NCI-H2029 treated with DMSO at 0.1 percent for 48 hours (cell line): ENCODE measurements at regions not wholly inside any gene's neighbourhood (a gene's known extent, or its start where the extent isn't known, plus 50 kb on each side); places are given as distances from the start of the nearest gene placed in this dataset.

Source experiments
- DNase-seq: peaks from one replicate; lab custom pipeline; 2025; lab: John Stamatoyannopoulos, UW

- no peak for DNase-seq
Observed at GRCh38 chr6:54991761-54992330, 145.3 kb downstream of the FAM83B start.

DNA sequence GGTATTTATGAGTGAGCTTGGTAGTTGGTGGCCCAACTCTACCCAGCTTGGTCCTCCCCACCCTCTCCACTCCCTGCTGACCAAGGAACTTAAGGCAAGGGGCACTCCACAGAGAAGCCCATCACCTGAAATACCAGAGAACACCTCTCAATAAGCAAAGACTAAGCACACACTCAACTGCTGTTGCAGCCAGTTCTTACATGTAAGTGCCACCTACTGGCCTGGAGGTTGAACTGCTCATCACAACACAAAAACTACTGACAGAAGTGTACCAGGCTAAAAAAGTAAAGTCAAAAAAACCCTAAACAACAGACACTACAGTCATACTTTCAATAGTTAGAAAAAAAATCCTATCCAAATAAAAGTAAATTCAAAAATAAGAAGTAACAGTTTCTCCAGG, 146.2 kb downstream of the FAM83B start:
- DNase-seq = no peak

GRCh38 chr6:54993294-54993693, 146.7 kb downstream of the FAM83B start:
- DNase-seq = no peak

DNA sequence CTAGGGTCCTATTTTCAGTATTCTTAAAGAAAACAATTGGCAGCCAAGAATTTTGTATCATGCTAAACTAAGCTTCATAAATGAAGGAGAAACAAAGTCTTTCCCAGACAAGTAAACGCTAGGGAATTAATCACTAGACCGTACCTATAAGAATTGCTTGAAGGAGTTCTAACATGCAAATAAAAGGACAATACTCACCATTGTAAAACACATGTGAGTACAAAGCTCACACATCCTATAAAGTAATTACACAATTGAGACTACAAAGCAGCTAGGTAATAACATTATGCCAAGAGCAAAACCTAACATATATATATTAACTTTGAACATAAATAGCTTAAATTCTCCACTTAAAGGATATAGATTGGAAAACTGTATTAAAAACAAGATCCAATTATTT, 147.4 kb downstream of the FAM83B start:
- DNase-seq = no peak

- no peak for DNase-seq
Observed at GRCh38 chr6:54998576-54998975, 152.0 kb downstream of the FAM83B start.

DNA sequence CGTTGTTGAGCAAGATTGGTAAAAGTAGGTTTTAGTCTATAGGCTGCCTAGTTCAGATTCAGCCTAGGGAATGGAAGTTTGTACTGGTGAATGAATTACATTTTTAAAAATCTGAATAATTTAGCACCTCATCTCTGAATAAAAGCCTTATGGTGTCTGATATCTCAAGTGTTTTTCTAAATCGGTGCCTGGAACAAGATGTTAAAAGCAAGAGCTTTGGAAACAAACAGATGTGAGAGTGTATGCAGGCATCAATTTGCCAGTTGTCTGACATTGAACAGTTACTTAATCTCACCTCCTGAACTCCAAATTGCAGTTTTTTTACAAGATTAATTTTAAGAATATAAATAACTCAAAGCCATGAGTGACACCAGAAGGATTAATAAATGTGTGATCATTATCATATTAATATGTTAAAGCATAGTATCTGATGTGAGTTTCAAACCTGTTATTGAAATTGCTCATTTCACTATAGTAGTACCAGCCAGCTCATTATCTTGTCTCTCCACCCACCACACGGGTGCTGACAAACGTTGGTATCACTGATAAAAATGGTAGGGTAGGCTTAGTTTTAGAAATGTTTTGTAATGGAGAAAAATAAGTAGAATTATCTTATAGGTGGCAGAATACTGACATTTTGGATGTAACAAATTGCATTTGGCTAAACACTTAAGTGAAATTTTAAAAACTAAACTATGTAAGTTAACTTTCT, 157.3 kb downstream of the FAM83B start:
- DNase-seq = no peak

DNA sequence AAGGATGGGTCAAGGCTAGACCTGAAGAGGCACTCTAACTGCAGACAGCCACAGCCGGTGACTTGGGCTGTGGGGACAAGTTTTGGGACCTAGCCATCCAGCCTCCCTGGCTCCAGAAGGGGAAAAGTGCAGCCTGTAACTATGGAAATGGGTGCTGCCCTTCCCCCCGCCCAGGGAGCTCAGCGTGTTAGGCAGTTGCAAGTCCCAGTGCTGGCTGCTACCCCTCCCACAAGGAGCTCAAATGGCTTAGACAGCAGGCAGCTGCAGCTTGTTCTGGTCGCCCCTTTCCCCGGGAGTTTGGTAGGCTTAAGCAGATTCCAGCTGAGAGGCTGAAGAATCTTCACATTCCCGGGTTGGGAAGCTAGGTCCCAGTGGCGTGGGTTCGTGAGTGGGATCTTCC, 162.6 kb downstream of the FAM83B start:
- no peak for DNase-seq

DNA sequence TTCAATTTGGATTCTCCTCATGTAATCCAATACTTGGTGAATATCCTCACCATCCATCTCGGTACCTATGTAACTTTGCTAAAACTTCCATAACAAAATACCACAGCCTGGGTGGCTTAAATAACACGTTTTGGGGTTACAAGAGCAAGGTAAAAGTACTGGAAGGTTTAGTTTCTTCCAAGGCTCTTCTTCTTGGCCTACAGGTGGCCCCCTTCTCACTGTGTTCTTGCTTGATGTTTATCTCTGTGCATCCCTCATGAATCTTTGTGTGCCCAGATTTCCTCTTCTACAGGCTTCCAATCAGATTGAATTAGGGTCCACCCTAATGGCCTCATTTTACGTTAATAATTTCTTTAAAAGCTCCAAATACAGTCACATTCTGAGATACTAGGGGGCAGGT, 163.3 kb upstream of the HCRTR2 start:
- DNase-seq = no peak

GRCh38 chr6:55012454-55012853, 161.9 kb upstream of the HCRTR2 start:
- DNase-seq = no peak

DNA sequence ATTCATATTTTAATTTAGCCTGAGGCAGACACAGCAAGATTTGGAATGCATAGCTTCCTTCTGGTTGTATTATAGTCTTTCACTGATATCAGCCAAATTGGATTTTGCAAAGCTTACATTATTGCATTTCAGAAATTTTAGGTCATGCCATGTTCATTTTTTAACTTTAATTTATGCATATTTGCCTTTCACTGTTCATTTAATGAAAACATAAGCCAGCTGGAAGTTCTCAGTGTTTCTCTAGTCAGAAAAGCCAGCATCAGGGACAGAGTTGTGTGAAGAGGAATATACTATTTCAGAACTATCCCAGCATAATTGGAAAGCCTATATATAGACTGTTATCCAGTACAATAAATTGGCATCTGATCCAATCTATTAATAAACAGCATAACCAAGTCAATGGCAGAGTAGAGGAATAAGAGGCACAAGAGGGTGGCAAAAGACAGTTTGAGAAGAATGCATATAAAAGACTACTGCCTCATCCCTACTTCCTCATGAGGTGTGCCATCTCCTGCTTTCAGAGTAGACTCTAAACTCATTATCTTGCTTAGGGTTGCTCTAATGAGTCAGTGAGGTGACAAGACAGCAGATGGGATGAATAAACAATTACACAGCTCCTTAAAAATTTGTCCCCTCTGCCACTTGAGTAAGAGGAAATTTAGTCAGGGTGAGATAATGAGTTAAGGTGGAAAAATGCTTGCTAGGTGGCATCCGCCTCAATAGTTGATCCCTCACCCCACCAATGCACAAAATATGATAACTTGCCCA, 159.8 kb upstream of the HCRTR2 start:
- DNase-seq = no peak

DNA sequence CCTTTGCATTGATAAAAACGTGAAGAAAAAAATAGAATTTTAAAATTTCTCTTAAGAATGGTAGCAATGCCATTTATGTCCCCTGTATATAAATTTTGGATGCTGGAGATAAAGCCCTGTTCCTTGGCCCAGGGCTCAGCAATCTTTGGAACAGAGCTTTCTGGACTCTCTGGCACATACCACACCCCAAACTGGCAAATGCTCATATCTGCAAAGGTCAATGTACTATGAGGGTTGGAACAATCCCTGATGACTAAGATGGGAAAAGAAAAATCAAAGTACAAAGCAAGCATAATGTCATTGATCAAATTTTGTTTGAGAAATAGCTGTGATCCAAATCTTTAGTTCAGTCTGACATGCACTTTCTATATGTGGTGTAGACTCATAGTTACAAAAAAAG, 158.1 kb upstream of the HCRTR2 start:
- DNase-seq = no peak

DNA sequence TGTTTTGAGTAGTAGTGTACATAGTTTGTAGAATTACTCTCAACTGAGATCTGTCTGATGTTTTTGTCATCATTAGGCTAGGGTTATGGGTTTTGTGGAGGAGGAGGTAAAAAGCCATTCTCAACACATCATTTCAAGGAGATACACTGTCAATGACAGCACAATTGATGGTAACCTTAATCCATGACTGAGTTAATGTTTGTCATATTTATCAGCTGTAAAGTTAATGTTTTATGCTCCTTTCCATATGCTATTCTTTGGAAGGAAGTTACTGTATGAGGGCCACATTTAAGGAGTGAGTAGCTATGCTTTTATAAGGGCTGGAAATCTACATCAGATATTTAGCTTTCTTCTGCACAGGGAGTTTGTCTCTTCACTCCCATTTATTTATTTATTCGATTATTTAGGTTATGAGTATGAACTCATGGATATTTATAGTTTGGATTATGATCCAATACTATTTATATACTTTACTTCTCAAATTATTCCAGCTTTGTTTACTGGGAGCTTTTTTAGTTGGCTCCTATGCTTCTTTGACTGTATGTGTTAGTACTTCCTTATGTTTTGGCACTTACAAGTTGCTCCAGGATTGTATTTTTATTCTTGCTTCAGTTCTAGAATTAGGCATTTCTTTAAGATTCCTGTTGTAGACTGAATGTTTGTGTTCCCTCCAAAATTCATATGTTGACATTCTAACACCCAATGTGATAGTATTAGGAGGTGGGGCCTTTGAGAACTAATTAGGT, 156.6 kb upstream of the HCRTR2 start:
- DNase-seq = no peak

DNA sequence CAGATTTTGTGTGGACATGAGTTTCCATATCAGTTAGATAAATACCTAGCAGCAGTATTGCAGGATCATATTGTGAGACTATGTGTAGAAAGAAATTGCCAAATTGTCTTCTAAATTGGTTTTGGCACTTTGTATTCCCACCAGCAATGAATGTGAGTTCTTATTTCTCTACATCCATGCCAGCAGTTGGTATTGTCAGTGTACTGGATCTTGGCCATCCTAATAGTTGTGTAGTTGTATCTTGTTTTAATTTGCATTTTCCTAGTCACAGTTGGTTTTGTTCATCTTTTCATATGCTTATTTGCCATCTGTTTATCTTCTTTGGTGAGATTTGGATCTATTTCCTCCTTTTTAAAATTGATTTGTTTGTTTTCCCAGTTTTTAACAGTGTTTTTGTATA, 154.7 kb upstream of the HCRTR2 start:
- no peak for DNase-seq

- DNase-seq = no peak
Observed at GRCh38 chr6:55023230-55023629, 151.1 kb upstream of the HCRTR2 start.

DNA sequence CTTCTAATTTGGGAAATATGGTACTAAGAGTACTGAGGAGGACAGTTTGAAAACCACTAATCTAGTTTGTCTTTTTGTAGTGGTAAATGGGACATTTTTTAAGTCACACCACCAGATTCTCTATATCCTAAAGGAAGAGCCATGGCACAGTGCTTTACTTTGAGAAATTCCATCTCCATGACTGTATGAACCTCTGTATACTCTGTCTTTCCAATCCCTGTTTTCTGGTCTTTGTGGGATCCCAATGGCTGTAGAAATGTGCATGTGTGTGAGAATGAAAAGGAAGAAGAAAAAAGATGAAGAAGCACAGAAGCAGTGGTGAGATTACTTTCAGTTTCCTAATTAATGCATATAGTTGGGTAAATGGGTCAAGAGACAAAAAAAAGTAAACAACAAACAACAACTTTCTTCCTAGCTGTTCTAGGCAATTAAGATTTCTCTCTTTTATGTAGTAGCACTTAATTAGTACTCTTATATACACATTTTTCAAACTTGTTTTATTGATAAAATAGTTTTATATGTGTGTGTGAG, 141.2 kb upstream of the HCRTR2 start:
- DNase-seq = no peak

DNA sequence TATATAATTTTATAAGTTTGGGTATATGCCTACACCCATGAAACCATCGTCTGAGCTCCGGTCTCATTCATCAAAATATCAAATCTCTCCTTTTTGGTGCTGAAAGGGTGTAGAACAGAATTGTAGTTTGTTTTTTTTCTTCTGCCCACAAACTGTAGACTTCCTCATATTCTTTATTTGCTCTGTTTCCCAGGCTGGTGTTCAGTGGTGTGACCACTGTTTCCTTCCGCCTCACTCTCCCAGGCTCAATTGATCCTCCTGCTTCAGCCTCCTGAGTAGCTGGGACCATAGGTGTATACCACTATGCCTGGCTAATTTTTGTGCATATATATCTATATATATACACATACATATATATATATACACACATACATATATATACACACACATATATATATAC, 139.6 kb upstream of the HCRTR2 start:
- no peak for DNase-seq

- no peak for DNase-seq
Observed at GRCh38 chr6:55040102-55040848, 134.0 kb upstream of the HCRTR2 start.

GRCh38 chr6:55046869-55047422, 127.4 kb upstream of the HCRTR2 start:
- DNase-seq = no peak

DNA sequence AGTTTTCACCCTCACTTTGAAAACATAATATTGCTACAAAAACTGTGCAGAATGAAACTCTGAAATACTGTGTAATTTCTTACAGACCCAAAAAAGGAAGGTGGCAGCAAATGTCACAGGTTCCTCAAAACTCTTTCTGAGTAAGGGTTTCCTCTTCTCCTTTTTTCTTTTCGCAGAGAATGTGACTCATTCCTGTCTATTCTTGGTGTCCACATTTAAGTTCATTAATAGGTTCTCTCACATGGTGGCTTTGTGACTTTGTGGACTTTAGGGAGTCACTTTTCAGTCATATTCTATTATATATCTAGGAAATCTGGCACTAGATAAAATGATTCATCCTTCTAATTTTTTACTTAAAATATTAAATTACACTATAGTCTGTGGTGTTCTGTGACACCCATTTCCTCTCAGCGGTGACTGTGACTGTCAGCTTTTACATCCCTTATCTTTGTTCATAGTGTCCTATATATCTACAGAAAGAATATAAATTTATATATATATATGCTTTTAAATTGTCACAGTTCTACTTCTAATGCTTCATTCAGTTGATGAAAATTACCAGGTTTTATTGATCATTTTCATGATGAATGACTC, 126.8 kb upstream of the HCRTR2 start:
- no peak for DNase-seq

GRCh38 chr6:55049866-55050265, 124.4 kb upstream of the HCRTR2 start:
- DNase-seq = no peak

DNA sequence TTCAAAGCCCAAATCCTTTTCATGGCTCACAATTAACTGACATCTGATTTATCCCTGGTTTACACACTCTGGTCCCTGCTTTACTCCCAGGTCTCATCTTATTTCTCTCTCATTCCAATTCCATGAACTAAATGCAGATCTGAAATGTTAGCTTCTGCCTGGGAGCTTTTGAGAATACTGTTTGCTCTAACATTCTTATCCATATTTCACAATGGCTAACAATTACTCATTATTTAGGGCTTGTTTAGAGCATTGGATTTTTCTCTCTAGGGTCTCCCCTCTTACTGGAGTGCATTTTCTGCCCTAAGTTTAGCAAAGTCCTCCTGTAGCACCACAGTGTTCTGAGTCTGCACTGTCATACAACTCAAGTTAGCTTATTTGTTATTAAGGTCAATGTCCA, 121.5 kb upstream of the HCRTR2 start:
- DNase-seq = no peak
